Naive B cell (primary cell): ENCODE measurements at regions not wholly inside any gene's neighbourhood (a gene's known extent, or its start where the extent isn't known, plus 50 kb on each side); places are given as distances from the start of the nearest gene placed in this dataset.

Experiments used
- ATAC-seq, 2 donors: fragments of 150-1000 bp; cut with Tn5 transposase; 2 replicates each; pipeline ENCODE4 v1.10.0; 2021; ENCODE audit warnings: low read depth in 2 of 2, mild to moderate bottlenecking in 2 of 2, moderate library complexity in 2 of 2
- DNase-seq: peaks from one replicate; pipeline ENCODE4 v3.0.0; 2022
- H3K27ac Mint-ChIP-seq, 6 donors: one replicate each; pipeline ENCODE4 v1.8.0; 2020 to 2022; ENCODE audit warnings: mild to moderate bottlenecking in 6 of 6, mixed read lengths in 6 of 6, moderate library complexity in 5 of 6, inconsistent platforms in 2 of 6
- H3K27me3 Mint-ChIP-seq, 3 donors: one replicate each; pipeline ENCODE4 v1.8.0; 2021 to 2022; ENCODE audit warnings: mixed read lengths in 3 of 3, mild to moderate bottlenecking in 1 of 3
- H3K36me3 Mint-ChIP-seq, 2 donors: one replicate each; pipeline ENCODE4 v1.8.0; 2020 to 2022; ENCODE audit warnings: mixed read lengths in 2 of 2, inconsistent platforms in 1 of 2, mild to moderate bottlenecking in 1 of 2
- H3K4me1 Mint-ChIP-seq, 3 donors: one replicate each; pipeline ENCODE4 v1.8.0; 2020 to 2022; ENCODE audit warnings: mixed read lengths in 3 of 3, inconsistent platforms in 1 of 3, mild to moderate bottlenecking in 1 of 3, moderate library complexity in 1 of 3
- H3K4me3 Mint-ChIP-seq, 8 donors: one replicate each; pipeline ENCODE4 v1.8.0; 2020 to 2022; ENCODE audit warnings: mild to moderate bottlenecking in 8 of 8, mixed read lengths in 8 of 8, moderate library complexity in 8 of 8, inconsistent platforms in 2 of 8
- H3K9me3 Mint-ChIP-seq, 7 donors: one replicate each; pipeline ENCODE4 v1.8.0; 2020 to 2022; ENCODE audit warnings: mixed read lengths in 7 of 7, mild to moderate bottlenecking in 5 of 7, inconsistent platforms in 2 of 7, moderate library complexity in 1 of 7

- no peak for ATAC-seq
- DNase-seq, result no peak
- H3K36me3 Mint-ChIP-seq, result no peaks in the 10 kb centered on the region
- H3K9me3 Mint-ChIP-seq, result peaks cover 0 to 7% (median 5%) of the 10 kb centered on the region in 7 donors
- no peaks in the 10 kb centered on the region for H3K27me3 Mint-ChIP-seq
- no peak overlapping the region for H3K27ac Mint-ChIP-seq
- no peak overlapping the region for H3K4me3 Mint-ChIP-seq
- no peaks in the 10 kb centered on the region for H3K4me1 Mint-ChIP-seq
These were observed 154.8 kb upstream of the SLIT2 start for GRCh38 chr4:20096911-20097310.

GRCh38 chr4:20095805-20096541 lies 155.7 kb upstream of the SLIT2 start:
- Mint-ChIP-seq H3K27ac (no peak overlapping the region), H3K27me3 (no peaks in the 10 kb centered on the region), H3K9me3 (peaks cover 0 to 7% (median 5%) of the 10 kb centered on the region in 7 donors), H3K4me3 (no peak overlapping the region), H3K36me3 (no peaks in the 10 kb centered on the region), H3K4me1 (no peaks in the 10 kb centered on the region)
- ATAC-seq (no peak), DNase-seq (no peak)

GRCh38 chr4:20091781-20092180 lies 159.9 kb upstream of the SLIT2 start:
- no peaks in the 10 kb centered on the region for H3K36me3 Mint-ChIP-seq
- no peaks in the 10 kb centered on the region for H3K27me3 Mint-ChIP-seq
- no peak for ATAC-seq
- no peaks in the 10 kb centered on the region for H3K4me1 Mint-ChIP-seq
- no peak for DNase-seq
- H3K4me3 Mint-ChIP-seq, result no peak overlapping the region
- H3K27ac Mint-ChIP-seq, result no peak overlapping the region
- H3K9me3 Mint-ChIP-seq, result peaks cover 0 to 5% (median 0%) of the 10 kb centered on the region in 7 donors

- no peak for ATAC-seq
- no peak overlapping the region for H3K27ac Mint-ChIP-seq
- H3K4me1 Mint-ChIP-seq, result no peaks in the 10 kb centered on the region
- H3K9me3 Mint-ChIP-seq, result peaks cover 0 to 3% (median 0%) of the 10 kb centered on the region in 7 donors
- no peak for DNase-seq
- H3K36me3 Mint-ChIP-seq, result no peaks in the 10 kb centered on the region
- no peak overlapping the region for H3K4me3 Mint-ChIP-seq
- no peaks in the 10 kb centered on the region for H3K27me3 Mint-ChIP-seq
These were observed 164.2 kb upstream of the SLIT2 start for GRCh38 chr4:20087522-20087911.

GRCh38 chr4:20086799-20087521 lies 164.7 kb upstream of the SLIT2 start:
- Mint-ChIP-seq H3K4me1 (no peaks in the 10 kb centered on the region), H3K27me3 (no peaks in the 10 kb centered on the region), H3K4me3 (no peak overlapping the region), H3K9me3 (peaks cover 0 to 2% (median 0%) of the 10 kb centered on the region in 7 donors), H3K27ac (no peak overlapping the region), H3K36me3 (no peaks in the 10 kb centered on the region)
- ATAC-seq (no peak), DNase-seq (no peak)

- DNase-seq, result no peak
- Mint-ChIP-seq H3K4me1 (no peaks in the 10 kb centered on the region), H3K27me3 (no peaks in the 10 kb centered on the region), H3K4me3 (no peak overlapping the region), H3K36me3 (no peaks in the 10 kb centered on the region), H3K9me3 (peaks cover 0 to 2% (median 0%) of the 10 kb centered on the region in 7 donors), H3K27ac (no peak overlapping the region)
- no peak for ATAC-seq
These were observed 165.5 kb upstream of the SLIT2 start for GRCh38 chr4:20086067-20086798.

GRCh38 chr4:20085653-20086052 lies 166.1 kb upstream of the SLIT2 start:
- DNase-seq (no peak), ATAC-seq (no peak)
- no peaks in the 10 kb centered on the region for H3K4me1 Mint-ChIP-seq
- H3K4me3 Mint-ChIP-seq, result no peak overlapping the region
- H3K36me3 Mint-ChIP-seq, result no peaks in the 10 kb centered on the region
- H3K9me3 Mint-ChIP-seq, result peaks cover 0 to 2% (median 0%) of the 10 kb centered on the region in 7 donors
- H3K27me3 Mint-ChIP-seq, result no peaks in the 10 kb centered on the region
- H3K27ac Mint-ChIP-seq, result no peak overlapping the region

GRCh38 chr4:20085156-20085555 lies 166.5 kb upstream of the SLIT2 start:
- Mint-ChIP-seq H3K4me3 (no peak overlapping the region), H3K4me1 (no peaks in the 10 kb centered on the region), H3K27me3 (no peaks in the 10 kb centered on the region), H3K36me3 (no peaks in the 10 kb centered on the region), H3K27ac (no peak overlapping the region), H3K9me3 (peaks cover 0 to 2% (median 0%) of the 10 kb centered on the region in 7 donors)
- DNase-seq, result no peak
- ATAC-seq, result no peak

GRCh38 chr4:20084488-20084887 lies 167.2 kb upstream of the SLIT2 start:
- H3K9me3 Mint-ChIP-seq, result peaks cover 0 to 2% (median 0%) of the 10 kb centered on the region in 7 donors
- no peaks in the 10 kb centered on the region for H3K27me3 Mint-ChIP-seq
- DNase-seq, result no peak
- H3K36me3 Mint-ChIP-seq, result no peaks in the 10 kb centered on the region
- no peak overlapping the region for H3K27ac Mint-ChIP-seq
- ATAC-seq, result no peak
- H3K4me3 Mint-ChIP-seq, result no peak overlapping the region
- H3K4me1 Mint-ChIP-seq, result no peaks in the 10 kb centered on the region

GRCh38 chr4:20078644-20079043 lies 173.1 kb upstream of the SLIT2 start:
- no peak for DNase-seq
- Mint-ChIP-seq H3K9me3 (peaks cover 0 to 7% (median 0%) of the 10 kb centered on the region in 7 donors), H3K4me1 (no peaks in the 10 kb centered on the region), H3K36me3 (no peaks in the 10 kb centered on the region), H3K27me3 (no peaks in the 10 kb centered on the region), H3K4me3 (no peak overlapping the region), H3K27ac (peak overlapping the region in 2 of 6 donors; percentile 3 to 28)
- no peak for ATAC-seq

- H3K27me3 Mint-ChIP-seq, result no peaks in the 10 kb centered on the region
- no peak overlapping the region for H3K4me3 Mint-ChIP-seq
- ATAC-seq (no peak), DNase-seq (no peak)
- H3K9me3 Mint-ChIP-seq, result peaks cover 0 to 7% (median 0%) of the 10 kb centered on the region in 7 donors
- no peak overlapping the region for H3K27ac Mint-ChIP-seq
- no peaks in the 10 kb centered on the region for H3K36me3 Mint-ChIP-seq
- H3K4me1 Mint-ChIP-seq, result no peaks in the 10 kb centered on the region
These were observed 176.3 kb upstream of the SLIT2 start for GRCh38 chr4:20075248-20075871.

GRCh38 chr4:20074450-20074849 lies 177.3 kb upstream of the SLIT2 start:
- H3K27me3 Mint-ChIP-seq, result no peaks in the 10 kb centered on the region
- no peak overlapping the region for H3K4me3 Mint-ChIP-seq

GRCh38 chr4:20065952-20066351 lies 185.8 kb upstream of the SLIT2 start:
- no peaks in the 10 kb centered on the region for H3K36me3 Mint-ChIP-seq
- H3K4me1 Mint-ChIP-seq, result no peaks in the 10 kb centered on the region
- H3K27ac Mint-ChIP-seq, result no peak overlapping the region
- H3K27me3 Mint-ChIP-seq, result no peaks in the 10 kb centered on the region
- H3K4me3 Mint-ChIP-seq, result no peak overlapping the region
- ATAC-seq (no peak), DNase-seq (no peak)
- peaks cover 0 to 15% (median 8%) of the 10 kb centered on the region in 7 donors for H3K9me3 Mint-ChIP-seq

More at GRCh38 chr4:20074450-20074849, 177.3 kb upstream of the SLIT2 start:
- Mint-ChIP-seq H3K27ac (no peak overlapping the region), H3K36me3 (no peaks in the 10 kb centered on the region), H3K4me1 (no peaks in the 10 kb centered on the region), H3K9me3 (peaks cover 0 to 7% (median 0%) of the 10 kb centered on the region in 7 donors)
- ATAC-seq (no peak), DNase-seq (no peak)
